ENCODE measurements at regions not wholly inside any gene's neighbourhood (a gene's known extent, or its start where the extent isn't known, plus 50 kb on each side); places are given as distances from the start of the nearest gene placed in this dataset.

DNA sequence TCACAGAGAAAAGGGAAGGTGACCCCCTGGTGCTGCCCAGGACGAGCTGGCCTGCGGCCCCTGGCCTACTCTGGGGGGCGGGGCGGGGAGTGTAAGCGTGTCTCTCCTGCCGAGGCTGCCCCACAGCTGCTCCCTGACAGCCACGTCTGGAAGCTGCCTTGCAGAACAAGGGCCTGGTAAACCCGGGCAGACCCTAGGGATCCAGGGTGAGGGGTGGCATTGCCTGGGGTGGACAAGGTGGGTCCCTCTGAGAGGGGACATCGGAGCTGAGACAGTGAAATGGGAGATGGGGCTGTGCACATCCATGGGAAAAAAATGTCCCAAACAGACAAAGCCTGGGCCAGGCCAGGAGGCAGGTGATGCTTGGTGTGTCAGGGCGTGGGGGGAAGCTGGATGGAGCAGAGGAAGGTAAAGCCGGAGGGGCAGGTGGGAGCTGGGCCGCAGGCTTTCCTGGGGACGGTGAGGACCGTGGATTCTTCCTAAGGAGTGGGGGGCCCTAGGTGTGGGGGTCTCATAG, 66.0 kb upstream of the HDAC4 start (continued):
- TF ChIP-seq, protein P1, sequence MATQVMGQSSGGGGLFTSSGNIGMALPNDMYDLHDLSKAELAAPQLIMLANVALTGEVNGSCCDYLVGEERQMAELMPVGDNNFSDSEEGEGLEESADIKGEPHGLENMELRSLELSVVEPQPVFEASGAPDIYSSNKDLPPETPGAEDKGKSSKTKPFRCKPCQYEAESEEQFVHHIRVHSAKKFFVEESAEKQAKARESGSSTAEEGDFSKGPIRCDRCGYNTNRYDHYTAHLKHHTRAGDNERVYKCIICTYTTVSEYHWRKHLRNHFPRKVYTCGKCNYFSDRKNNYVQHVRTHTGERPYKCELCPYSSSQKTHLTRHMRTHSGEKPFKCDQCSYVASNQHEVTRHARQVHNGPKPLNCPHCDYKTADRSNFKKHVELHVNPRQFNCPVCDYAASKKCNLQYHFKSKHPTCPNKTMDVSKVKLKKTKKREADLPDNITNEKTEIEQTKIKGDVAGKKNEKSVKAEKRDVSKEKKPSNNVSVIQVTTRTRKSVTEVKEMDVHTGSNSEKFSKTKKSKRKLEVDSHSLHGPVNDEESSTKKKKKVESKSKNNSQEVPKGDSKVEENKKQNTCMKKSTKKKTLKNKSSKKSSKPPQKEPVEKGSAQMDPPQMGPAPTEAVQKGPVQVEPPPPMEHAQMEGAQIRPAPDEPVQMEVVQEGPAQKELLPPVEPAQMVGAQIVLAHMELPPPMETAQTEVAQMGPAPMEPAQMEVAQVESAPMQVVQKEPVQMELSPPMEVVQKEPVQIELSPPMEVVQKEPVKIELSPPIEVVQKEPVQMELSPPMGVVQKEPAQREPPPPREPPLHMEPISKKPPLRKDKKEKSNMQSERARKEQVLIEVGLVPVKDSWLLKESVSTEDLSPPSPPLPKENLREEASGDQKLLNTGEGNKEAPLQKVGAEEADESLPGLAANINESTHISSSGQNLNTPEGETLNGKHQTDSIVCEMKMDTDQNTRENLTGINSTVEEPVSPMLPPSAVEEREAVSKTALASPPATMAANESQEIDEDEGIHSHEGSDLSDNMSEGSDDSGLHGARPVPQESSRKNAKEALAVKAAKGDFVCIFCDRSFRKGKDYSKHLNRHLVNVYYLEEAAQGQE (IDR thresholded peaks at IDR 0.05; ENCODE audit: low read depth, low read length) = no peak
- no peak for TF ChIP-seq POU2F2 (IDR thresholded peaks at IDR 0.05; ENCODE audit: borderline replicate concordance, low read depth, low read length)

DNA sequence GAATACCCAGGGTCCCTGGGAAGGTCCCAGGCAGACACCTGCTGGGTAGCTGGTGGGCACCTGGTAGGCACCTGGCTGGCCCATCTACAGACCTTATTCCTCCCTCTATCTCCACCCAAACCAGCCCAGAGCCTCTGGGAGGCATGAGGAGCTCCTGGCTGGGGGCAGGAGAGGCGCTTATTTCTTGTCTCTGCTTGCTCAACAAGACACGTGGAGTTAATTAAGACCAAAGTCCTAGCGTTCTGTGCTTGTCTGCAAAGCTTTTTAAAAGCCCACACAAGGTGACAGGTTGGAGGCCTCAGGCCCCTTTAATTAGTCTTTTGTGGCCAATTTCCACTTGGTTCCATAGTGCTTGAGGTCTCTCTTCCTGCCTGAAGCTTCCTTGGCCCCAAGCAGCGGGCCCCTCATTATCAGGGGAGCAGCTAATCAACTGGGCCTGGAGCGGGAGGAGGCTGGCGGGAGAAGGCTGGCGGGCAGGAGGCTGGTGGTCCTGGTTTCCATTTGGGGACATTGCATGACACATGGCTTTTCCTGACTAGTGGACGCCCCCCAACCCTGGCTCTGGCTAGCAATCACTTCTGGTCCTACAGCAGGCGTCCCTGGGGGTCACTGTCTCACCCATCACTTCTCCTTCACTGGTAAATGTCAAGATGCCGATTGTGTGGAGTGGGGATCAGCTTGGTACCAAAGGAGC, 65.4 kb upstream of the HDAC4 start:
- H4K20me1 ChIP-seq (ENCODE audit: control insufficient read depth, insufficient read depth) = no peaks in the 10 kb centered on the region
- ATAC-seq (no peak), FAIRE-seq (no peak), DNase-seq (ENCODE audit: low read depth, low spot score) (no peak)
- no peak overlapping the region for H3K27ac ChIP-seq (ENCODE audit: control insufficient read depth, insufficient read depth)
- 33% methylated on average over 9 of the region's 10 CpGs for WGBS (ENCODE audit: insufficient coverage, insufficient replicate concordance, low lambda C conversion rate, missing lambda C conversion rate)
- intact Hi-C loops (cut with micrococcal nuclease; ENCODE audit: unreplicated experiment) (no loop called here), in situ Hi-C loops (cut with MboI) (no loop called here)
- ChIA-PET CTCF (no interaction called here), POLR2A (no interaction called here), SMC1A (ENCODE audit: uncharacterized antibody, unreplicated experiment) (no interaction called here), RAD21 (ENCODE audit: unreplicated experiment) (no interaction called here)
- BruUV-seq (replicated peaks) = no TSS peak
- H3K4me1 ChIP-seq (ENCODE audit: control insufficient read depth, insufficient read depth, low read length) = no peaks in the 10 kb centered on the region
- no peaks in the 10 kb centered on the region for H3K9me3 ChIP-seq (replicated peaks; ENCODE audit: control insufficient read depth, insufficient read depth, low read length)
- no peaks in the 10 kb centered on the region for H3K79me2 ChIP-seq (ENCODE audit: control insufficient read depth, insufficient read depth, low read length)
- H3K9ac ChIP-seq (ENCODE audit: control insufficient read depth, insufficient read depth, low read length) = no peak overlapping the region
- H2AFZ ChIP-seq (ENCODE audit: control insufficient read depth, low read depth, low read length) = no peak overlapping the region
- no peaks in the 10 kb centered on the region for H3K36me3 ChIP-seq (ENCODE audit: control insufficient read depth in 2 of 2, insufficient read depth in 2 of 2, low read length in 1 of 2)
- no peak overlapping the region for H3K4me2 ChIP-seq (ENCODE audit: control insufficient read depth, insufficient read depth)
- H3K27me3 ChIP-seq (replicated peaks in 1 of 2; ENCODE audit: control insufficient read depth in 2 of 2, insufficient read depth in 2 of 2, low read length in 1 of 2) = no peaks in the 10 kb centered on the region; a peak in 2 of 4 replicates
- H3K4me3 ChIP-seq = no peak overlapping the region
- TF ChIP-seq PML (IDR thresholded peaks at IDR 0.05; ENCODE audit: low read length) = no peak
- TF ChIP-seq, protein P2, sequence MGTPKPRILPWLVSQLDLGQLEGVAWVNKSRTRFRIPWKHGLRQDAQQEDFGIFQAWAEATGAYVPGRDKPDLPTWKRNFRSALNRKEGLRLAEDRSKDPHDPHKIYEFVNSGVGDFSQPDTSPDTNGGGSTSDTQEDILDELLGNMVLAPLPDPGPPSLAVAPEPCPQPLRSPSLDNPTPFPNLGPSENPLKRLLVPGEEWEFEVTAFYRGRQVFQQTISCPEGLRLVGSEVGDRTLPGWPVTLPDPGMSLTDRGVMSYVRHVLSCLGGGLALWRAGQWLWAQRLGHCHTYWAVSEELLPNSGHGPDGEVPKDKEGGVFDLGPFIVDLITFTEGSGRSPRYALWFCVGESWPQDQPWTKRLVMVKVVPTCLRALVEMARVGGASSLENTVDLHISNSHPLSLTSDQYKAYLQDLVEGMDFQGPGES (IDR thresholded peaks at IDR 0.05) = no peak
- TF ChIP-seq, protein P3, sequence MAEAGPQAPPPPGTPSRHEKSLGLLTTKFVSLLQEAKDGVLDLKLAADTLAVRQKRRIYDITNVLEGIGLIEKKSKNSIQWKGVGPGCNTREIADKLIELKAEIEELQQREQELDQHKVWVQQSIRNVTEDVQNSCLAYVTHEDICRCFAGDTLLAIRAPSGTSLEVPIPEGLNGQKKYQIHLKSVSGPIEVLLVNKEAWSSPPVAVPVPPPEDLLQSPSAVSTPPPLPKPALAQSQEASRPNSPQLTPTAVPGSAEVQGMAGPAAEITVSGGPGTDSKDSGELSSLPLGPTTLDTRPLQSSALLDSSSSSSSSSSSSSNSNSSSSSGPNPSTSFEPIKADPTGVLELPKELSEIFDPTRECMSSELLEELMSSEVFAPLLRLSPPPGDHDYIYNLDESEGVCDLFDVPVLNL (IDR thresholded peaks at IDR 0.05; ENCODE audit: low read depth, low read length) = no peak
- no peak for TF ChIP-seq SMC3 (IDR thresholded peaks at IDR 0.05; ENCODE audit: borderline replicate concordance, low read length)
- TF ChIP-seq DPF2 (IDR thresholded peaks at IDR 0.05) = no peak
- TF ChIP-seq EGR1 (IDR thresholded peaks at IDR 0.05; ENCODE audit: borderline replicate concordance in 1 of 2, low read depth in 2 of 2, low read length in 2 of 2) = no peak
- no peak for TF ChIP-seq GATAD2B (conservative IDR thresholded peaks at IDR 0.05; ENCODE audit: low read depth)
- TF ChIP-seq, protein P4, sequence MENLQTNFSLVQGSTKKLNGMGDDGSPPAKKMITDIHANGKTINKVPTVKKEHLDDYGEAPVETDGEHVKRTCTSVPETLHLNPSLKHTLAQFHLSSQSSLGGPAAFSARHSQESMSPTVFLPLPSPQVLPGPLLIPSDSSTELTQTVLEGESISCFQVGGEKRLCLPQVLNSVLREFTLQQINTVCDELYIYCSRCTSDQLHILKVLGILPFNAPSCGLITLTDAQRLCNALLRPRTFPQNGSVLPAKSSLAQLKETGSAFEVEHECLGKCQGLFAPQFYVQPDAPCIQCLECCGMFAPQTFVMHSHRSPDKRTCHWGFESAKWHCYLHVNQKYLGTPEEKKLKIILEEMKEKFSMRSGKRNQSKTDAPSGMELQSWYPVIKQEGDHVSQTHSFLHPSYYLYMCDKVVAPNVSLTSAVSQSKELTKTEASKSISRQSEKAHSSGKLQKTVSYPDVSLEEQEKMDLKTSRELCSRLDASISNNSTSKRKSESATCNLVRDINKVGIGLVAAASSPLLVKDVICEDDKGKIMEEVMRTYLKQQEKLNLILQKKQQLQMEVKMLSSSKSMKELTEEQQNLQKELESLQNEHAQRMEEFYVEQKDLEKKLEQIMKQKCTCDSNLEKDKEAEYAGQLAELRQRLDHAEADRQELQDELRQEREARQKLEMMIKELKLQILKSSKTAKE (IDR thresholded peaks at IDR 0.05; ENCODE audit: low read depth, poor library complexity, severe bottlenecking) = no peak
- no peak for TF ChIP-seq SREBF1 (IDR thresholded peaks at IDR 0.05; ENCODE audit: low read length)

All from GM12878 (cell line).